ENCODE measurements at regions not wholly inside any gene's neighbourhood (a gene's known extent, or its start where the extent isn't known, plus 50 kb on each side); places are given as distances from the start of the nearest gene placed in this dataset.

DNA sequence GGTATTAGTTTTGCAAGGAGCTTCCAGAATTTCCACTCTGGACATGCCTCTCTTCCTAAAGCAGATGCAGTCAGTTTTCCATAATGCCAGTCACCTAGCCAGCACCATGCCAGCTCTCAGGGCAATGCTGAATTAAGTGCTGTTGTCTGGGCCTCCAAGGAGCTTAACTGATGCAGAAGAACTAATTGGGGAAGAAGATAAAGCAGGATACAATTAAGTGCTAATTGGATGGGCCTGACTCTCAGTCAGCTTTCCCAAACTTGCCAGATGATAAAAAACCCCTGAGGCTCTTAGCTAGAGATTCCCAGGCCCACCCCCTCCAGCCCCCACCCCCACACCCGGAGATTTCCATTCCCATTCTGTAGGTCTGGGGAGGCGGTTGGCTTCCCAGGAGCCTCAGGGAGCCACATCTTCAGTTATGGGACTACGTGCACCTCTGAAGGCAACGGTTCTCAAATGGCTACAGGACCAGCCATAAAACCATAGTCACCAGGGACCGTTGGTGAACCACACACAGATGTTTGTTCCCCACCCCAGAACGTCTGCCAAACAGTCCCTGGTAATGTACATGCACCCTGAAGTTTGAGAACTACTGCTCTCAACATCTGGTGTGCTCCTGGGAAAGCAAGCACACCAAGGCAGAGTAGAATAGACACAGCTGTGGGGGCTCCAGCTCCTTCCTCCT is 499.1 kb upstream of the CDH5 start:
- TF ChIP-seq CTCF (IDR thresholded peaks at IDR 0.05) (no peak), POLR2A (IDR thresholded peaks at IDR 0.05) (no peak), POLR2AphosphoS5 (IDR thresholded peaks at IDR 0.05) (no peak), EP300 (IDR thresholded peaks at IDR 0.05) (no peak)

All from suprapubic skin (tissue), 4 donors.